Gastrocnemius medialis (tissue), 4 donors: ENCODE measurements at regions not wholly inside any gene's neighbourhood (a gene's known extent, or its start where the extent isn't known, plus 50 kb on each side); places are given as distances from the start of the nearest gene placed in this dataset.

ENCODE experiments used
- ATAC-seq, 2 donors: fragments of 150-250 bp; one replicate each; pipeline ENCODE4 v1.9.1; 2016
- DNase-seq, 2 donors: peaks; one replicate each; pipeline ENCODE4 v3.0.0-alpha.2; 2019
- H3K27ac ChIP-seq, 4 donors: fragments of 200-600 bp; sonication (generic); 1 replicate in 1 of 4; 2 replicates in 3 of 4; pipeline ENCODE4 v1.5.1; 2016 to 2018; ENCODE audit warnings: mild to moderate bottlenecking in 2 of 4, moderate library complexity in 1 of 4
- H3K27me3 ChIP-seq, 3 donors: fragments of 200-600 bp; sonication (generic) in 2 of 3; 1 replicate in 1 of 3; 2 replicates in 2 of 3; pipeline versions ENCODE4 v1.5.1 to v1.6.0; 2016 to 2019; ENCODE audit warnings: mild to moderate bottlenecking in 1 of 3, moderate library complexity in 1 of 3
- H3K36me3 ChIP-seq, 2 donors: fragments of 200-600 bp; sonication (generic) in 1 of 2; one replicate each; pipeline ENCODE4 v1.5.1; 2017 to 2018
- H3K4me1 ChIP-seq, 2 donors: fragments of 200-600 bp; sonication (generic) in 1 of 2; one replicate each; pipeline ENCODE4 v1.5.1; 2016 to 2017; ENCODE audit warnings: mild to moderate bottlenecking in 2 of 2
- H3K4me3 ChIP-seq, 4 donors: fragments of 200-600 bp; sonication (generic) in 3 of 4; 1 replicate in 1 of 4; 2 replicates in 3 of 4; pipeline ENCODE4 v1.5.1; 2016 to 2019; ENCODE audit warnings: mild to moderate bottlenecking in 2 of 4
- H3K9me3 ChIP-seq, 3 donors: fragments of 200-600 bp; sonication (generic) in 2 of 3; 1 replicate in 1 of 3; 2 replicates in 2 of 3; pipeline ENCODE4 v1.5.1; 2016 to 2019
- POLR2A ChIP-seq, 2 donors: fragments of 450-650 bp; IDR thresholded peaks; one replicate each; pipeline ENCODE4 v1.6.1; 2017; ENCODE audit warnings: antibody characterized with exemption in 2 of 2, mild to moderate bottlenecking in 2 of 2, moderate library complexity in 2 of 2
- in situ Hi-C, 4 donors: fragments of 200-750 bp; cut with MboI; loops; one replicate each; pipeline versions ENCODE4 v1.15.0 to v1.8.0; 2017; ENCODE audit warnings: low sequenced_read_pairs in 4 of 4
- intact Hi-C: fragments of 100-400 bp; cut with DNase I; formaldehyde crosslinking; loops from one replicate; pipeline ENCODE4 v1.15.1; 2023; ENCODE audit warnings: low total_unique reads
- TF ChIP-seq, protein P1 (sequence below), 5 experiments: fragments of 450-650 bp in 3 of 5; fragments of 200-600 bp in 2 of 5; sonication (generic) in 2 of 5; IDR thresholded peaks in 4 of 5; conservative IDR thresholded peaks in 1 of 5; 1 replicate in 4 of 5; 2 replicates in 1 of 5; pipeline ENCODE4 v1.5.1; 2016 to 2019; ENCODE audit warnings: antibody characterized with exemption in 5 of 5, mild to moderate bottlenecking in 3 of 5, moderate library complexity in 3 of 5

DNA sequence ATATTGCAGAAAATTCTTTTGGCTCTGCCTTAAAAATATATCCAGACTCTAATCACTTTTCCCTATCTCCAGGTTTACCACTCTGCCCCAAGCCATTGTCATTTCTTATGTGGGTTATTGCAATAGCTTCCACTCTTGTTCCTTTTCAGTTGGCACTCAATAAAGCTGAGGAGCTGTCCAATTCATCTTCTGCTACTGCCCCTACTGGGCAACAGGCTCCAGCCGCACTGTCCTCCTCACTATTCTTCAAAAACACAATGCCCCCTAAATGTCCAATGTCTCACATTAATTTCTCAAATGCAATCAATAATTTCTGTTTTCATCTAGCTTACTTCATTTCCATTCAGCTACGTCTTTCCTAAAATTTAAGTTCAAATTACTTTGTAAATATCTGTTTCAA is 1262.5 kb upstream of the CDH2 start:
- Histone ChIP-seq H3K36me3 (no peaks in the 10 kb centered on the region), H3K4me1 (no peaks in the 10 kb centered on the region), H3K27me3 (no peaks in the 10 kb centered on the region), H3K4me3 (no peak overlapping the region), H3K9me3 (no peaks in the 10 kb centered on the region), H3K27ac (no peak overlapping the region)
- ATAC-seq (no peak), DNase-seq (no peak)
- in situ Hi-C loops, result no loop called here
- no peak for TF ChIP-seq POLR2A (IDR thresholded peaks at IDR 0.05)
- TF ChIP-seq, protein P1, sequence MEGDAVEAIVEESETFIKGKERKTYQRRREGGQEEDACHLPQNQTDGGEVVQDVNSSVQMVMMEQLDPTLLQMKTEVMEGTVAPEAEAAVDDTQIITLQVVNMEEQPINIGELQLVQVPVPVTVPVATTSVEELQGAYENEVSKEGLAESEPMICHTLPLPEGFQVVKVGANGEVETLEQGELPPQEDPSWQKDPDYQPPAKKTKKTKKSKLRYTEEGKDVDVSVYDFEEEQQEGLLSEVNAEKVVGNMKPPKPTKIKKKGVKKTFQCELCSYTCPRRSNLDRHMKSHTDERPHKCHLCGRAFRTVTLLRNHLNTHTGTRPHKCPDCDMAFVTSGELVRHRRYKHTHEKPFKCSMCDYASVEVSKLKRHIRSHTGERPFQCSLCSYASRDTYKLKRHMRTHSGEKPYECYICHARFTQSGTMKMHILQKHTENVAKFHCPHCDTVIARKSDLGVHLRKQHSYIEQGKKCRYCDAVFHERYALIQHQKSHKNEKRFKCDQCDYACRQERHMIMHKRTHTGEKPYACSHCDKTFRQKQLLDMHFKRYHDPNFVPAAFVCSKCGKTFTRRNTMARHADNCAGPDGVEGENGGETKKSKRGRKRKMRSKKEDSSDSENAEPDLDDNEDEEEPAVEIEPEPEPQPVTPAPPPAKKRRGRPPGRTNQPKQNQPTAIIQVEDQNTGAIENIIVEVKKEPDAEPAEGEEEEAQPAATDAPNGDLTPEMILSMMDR (IDR thresholded peaks at IDR 0.05 in 4 of 5, conservative IDR thresholded peaks at IDR 0.05 in 1 of 5), result no peak
- intact Hi-C loops, result no loop called here

DNA sequence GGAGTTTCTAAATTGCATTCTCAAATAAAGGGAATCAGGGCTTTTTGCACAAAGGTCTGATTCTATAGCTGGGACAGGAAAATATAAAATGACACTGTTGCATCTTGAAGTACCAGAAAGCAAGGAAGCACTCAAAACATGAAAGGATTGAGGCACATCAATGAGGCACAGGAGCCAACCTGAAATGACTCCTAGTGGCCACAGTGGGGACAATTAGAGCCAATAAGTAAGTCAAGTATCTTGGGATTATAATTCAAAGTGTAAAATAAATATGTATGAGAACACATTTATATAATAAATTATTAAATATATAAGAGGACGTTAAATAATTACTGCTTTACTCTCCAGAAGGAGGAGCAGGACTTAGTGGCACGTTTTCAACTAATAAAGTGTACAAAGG is 1259.5 kb upstream of the CDH2 start:
- in situ Hi-C loops (no loop called here), intact Hi-C loops (no loop called here)
- Histone ChIP-seq H3K27me3 (no peaks in the 10 kb centered on the region), H3K27ac (no peak overlapping the region), H3K9me3 (no peaks in the 10 kb centered on the region), H3K4me1 (no peaks in the 10 kb centered on the region), H3K36me3 (no peaks in the 10 kb centered on the region), H3K4me3 (no peak overlapping the region)
- ATAC-seq, result no peak
- no peak for DNase-seq
- no peak for TF ChIP-seq POLR2A (IDR thresholded peaks at IDR 0.05)
- TF ChIP-seq, protein P1 (IDR thresholded peaks at IDR 0.05 in 4 of 5, conservative IDR thresholded peaks at IDR 0.05 in 1 of 5), result no peak

DNA sequence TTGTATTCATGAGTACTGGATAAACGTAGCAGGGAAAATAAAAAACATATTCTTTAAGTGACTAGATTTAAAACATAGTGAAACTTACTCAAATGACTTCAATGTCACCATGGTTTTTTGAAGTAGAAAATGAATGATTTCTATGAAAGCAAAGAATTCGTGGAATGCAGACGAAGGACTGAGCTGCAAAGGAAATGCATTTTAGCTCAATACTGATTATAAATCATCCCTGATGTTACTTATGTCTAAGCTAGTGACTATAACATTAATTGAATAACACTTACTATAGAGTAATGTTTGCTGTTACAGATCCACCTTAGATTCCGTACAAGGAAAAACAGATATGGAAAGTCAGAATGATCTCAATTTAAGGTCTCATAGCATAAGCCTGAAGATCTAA is 1257.7 kb upstream of the CDH2 start:
- intact Hi-C loops, result no loop called here
- no peak for ATAC-seq
- Histone ChIP-seq H3K4me3 (no peak overlapping the region), H3K27me3 (no peaks in the 10 kb centered on the region), H3K9me3 (no peaks in the 10 kb centered on the region), H3K36me3 (no peaks in the 10 kb centered on the region), H3K27ac (no peak overlapping the region), H3K4me1 (no peaks in the 10 kb centered on the region)
- in situ Hi-C loops, result no loop called here
- TF ChIP-seq POLR2A (IDR thresholded peaks at IDR 0.05), result no peak
- TF ChIP-seq, protein P1 (IDR thresholded peaks at IDR 0.05 in 4 of 5, conservative IDR thresholded peaks at IDR 0.05 in 1 of 5), result no peak
- DNase-seq, result no peak

DNA sequence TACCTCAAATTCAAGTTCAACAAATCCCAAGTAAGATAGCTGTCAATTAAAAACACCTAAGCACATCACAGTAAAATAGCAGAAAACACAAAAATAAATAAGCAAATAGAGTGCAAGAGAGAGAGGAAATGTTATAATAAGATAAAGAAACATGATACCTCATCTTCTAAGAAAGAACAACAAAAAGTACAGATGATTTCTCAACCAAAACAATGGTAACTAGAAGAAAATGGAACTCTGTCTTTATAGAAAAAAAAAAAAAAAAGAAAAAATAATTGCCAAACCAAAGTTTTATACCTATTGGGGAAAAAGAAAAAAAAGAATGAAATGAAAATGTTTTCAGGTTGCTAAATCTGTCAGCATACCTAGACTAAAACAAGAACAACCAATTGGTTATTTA is 1253.5 kb upstream of the CDH2 start:
- TF ChIP-seq POLR2A (IDR thresholded peaks at IDR 0.05), result no peak
- TF ChIP-seq, protein P1 (IDR thresholded peaks at IDR 0.05 in 4 of 5, conservative IDR thresholded peaks at IDR 0.05 in 1 of 5), result no peak
- DNase-seq (no peak), ATAC-seq (no peak)
- no peaks in the 10 kb centered on the region for H3K9me3 ChIP-seq
- H3K4me1 ChIP-seq, result no peaks in the 10 kb centered on the region
- intact Hi-C loops (no loop called here), in situ Hi-C loops (no loop called here)
- H3K4me3 ChIP-seq, result no peak overlapping the region
- no peaks in the 10 kb centered on the region for H3K36me3 ChIP-seq
- no peak overlapping the region for H3K27ac ChIP-seq
- no peaks in the 10 kb centered on the region for H3K27me3 ChIP-seq

DNA sequence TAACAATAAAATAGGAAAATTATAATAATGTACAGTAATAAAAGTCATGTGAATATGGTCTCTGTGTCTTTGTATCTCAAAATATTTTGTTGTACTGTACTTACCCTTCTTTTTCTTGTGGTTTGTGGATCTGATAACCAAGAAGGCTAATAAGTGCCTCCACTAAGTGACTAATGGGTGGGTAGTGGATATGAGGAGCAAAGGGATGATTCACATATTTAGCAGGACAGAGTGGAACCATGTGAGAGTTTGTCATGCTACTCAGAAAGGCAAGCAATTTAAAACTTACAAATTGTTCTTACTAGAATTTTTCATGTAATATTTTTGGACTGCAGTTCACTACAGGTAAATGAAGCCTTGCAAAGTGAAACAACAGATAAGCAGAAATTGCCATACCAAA is 1241.2 kb upstream of the CDH2 start:
- Histone ChIP-seq H3K27ac (no peak overlapping the region), H3K9me3 (no peaks in the 10 kb centered on the region), H3K4me3 (no peak overlapping the region), H3K27me3 (no peaks in the 10 kb centered on the region), H3K4me1 (no peaks in the 10 kb centered on the region), H3K36me3 (no peaks in the 10 kb centered on the region)
- DNase-seq, result no peak
- no peak for ATAC-seq
- in situ Hi-C loops (loop anchor here in 1 of 4 donors (25.0 kb wide), 1 partner anchor 94 kb away; no protein-coding TSS in a partner anchor), intact Hi-C loops (no loop called here)
- TF ChIP-seq, protein P1 (IDR thresholded peaks at IDR 0.05 in 4 of 5, conservative IDR thresholded peaks at IDR 0.05 in 1 of 5), result no peak
- no peak for TF ChIP-seq POLR2A (IDR thresholded peaks at IDR 0.05)
